ENCODE measurements at regions not wholly inside any gene's neighbourhood (a gene's known extent, or its start where the extent isn't known, plus 50 kb on each side); places are given as distances from the start of the nearest gene placed in this dataset.

DNA sequence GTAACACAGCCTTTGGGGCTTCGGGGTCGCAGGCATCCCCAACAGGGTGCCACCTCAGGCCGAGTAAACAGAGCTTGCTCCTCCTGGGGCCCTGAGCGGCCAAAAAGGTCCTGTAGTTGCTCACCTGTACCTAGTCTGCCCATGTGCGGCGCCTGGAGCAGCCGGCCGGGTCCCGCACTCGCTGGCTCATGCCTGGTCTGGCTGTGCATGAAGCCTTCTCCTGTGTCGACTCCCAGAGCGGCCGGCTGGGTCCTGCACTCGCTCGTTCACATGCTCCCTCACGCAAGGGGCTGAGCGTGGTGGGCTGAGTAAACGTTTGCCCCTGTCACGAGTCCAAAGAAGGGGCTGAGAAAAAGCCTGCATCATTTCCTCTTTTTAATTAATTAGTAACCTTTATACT, 162.4 kb upstream of the TUT7 start:
- H3K36me3 ChIP-seq: no peaks in the 10 kb centered on the region
- no peaks in the 10 kb centered on the region for H3K4me1 ChIP-seq
- H3K9me3 ChIP-seq: no peaks in the 10 kb centered on the region
- no peaks in the 10 kb centered on the region for H3K27me3 ChIP-seq (replicated peaks in 1 of 7)
- intact Hi-C loops (cut with DNase I; ENCODE audit: low total_unique reads): no loop called here
- TF ChIP-seq POLR2A (IDR thresholded peaks at IDR 0.05) (no peak), POLR2AphosphoS5 (IDR thresholded peaks at IDR 0.05) (no peak)
- TF ChIP-seq, protein P1, sequence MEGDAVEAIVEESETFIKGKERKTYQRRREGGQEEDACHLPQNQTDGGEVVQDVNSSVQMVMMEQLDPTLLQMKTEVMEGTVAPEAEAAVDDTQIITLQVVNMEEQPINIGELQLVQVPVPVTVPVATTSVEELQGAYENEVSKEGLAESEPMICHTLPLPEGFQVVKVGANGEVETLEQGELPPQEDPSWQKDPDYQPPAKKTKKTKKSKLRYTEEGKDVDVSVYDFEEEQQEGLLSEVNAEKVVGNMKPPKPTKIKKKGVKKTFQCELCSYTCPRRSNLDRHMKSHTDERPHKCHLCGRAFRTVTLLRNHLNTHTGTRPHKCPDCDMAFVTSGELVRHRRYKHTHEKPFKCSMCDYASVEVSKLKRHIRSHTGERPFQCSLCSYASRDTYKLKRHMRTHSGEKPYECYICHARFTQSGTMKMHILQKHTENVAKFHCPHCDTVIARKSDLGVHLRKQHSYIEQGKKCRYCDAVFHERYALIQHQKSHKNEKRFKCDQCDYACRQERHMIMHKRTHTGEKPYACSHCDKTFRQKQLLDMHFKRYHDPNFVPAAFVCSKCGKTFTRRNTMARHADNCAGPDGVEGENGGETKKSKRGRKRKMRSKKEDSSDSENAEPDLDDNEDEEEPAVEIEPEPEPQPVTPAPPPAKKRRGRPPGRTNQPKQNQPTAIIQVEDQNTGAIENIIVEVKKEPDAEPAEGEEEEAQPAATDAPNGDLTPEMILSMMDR (IDR thresholded peaks at IDR 0.05 in 8 of 11, conservative IDR thresholded peaks at IDR 0.05 in 3 of 11): no peak
- H3K4me3 ChIP-seq: no peak overlapping the region
- WGBS, 5 donors: 86 to 92% (median 88%) methylated on average over 11 to 19 of the region's 19 CpGs
- no peak overlapping the region for H3K27ac ChIP-seq
- DNase-seq: no peak

DNA sequence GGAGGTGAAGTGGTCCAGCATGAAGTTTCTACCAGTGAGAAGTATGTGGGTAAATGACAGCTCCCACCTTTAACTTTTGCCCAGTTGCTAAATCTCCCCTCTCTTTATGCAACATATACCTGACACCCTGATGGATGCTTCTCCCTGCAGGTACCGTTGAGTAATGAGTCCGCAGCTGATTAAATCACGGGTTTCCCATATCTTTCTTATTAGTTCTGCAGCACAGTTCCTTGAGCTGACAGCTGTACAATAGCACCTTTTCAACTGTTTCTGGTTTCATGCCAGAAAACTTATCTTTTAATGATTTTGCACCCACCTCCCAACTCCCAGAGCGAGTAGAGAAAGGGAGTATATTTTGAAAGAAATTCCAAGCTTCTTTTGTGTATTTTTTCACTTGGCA, 161.0 kb upstream of the TUT7 start:
- no peaks in the 10 kb centered on the region for H3K9me3 ChIP-seq
- no peak overlapping the region for H3K4me3 ChIP-seq
- TF ChIP-seq POLR2A (IDR thresholded peaks at IDR 0.05) (no peak), POLR2AphosphoS5 (IDR thresholded peaks at IDR 0.05) (no peak)
- TF ChIP-seq, protein P1 (IDR thresholded peaks at IDR 0.05 in 8 of 11, conservative IDR thresholded peaks at IDR 0.05 in 3 of 11): no peak
- no peaks in the 10 kb centered on the region for H3K27me3 ChIP-seq (replicated peaks in 1 of 7)
- 67 to 78% (median 74%) methylated on average over 4 of the region's 4 CpGs for WGBS, 5 donors
- intact Hi-C loops (cut with DNase I; ENCODE audit: low total_unique reads): no loop called here
- DNase-seq: no peak
- no peaks in the 10 kb centered on the region for H3K4me1 ChIP-seq
- H3K36me3 ChIP-seq: no peaks in the 10 kb centered on the region
- H3K27ac ChIP-seq: no peak overlapping the region

DNA sequence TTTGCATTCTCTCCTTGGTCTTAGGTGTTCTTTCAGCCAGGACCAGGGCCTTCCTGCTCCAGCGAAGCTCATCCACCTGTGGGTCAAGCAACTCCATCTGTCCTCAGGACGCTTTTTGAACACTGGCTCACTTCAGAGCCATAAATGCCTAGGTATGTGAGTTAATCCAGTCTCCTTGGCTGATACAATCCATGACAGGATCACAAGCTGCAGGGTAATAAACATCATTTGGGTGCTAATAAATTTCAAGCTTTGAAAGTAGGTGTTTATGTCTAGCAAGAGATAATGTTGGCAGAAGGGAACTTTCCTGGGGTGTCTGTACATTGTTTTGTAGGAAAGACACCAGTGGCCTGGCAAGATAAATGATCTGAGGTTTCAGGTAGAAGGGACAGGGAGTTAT, 159.2 kb upstream of the TUT7 start:
- no peaks in the 10 kb centered on the region for H3K9me3 ChIP-seq
- H3K4me3 ChIP-seq: no peak overlapping the region
- no peaks in the 10 kb centered on the region for H3K27me3 ChIP-seq (replicated peaks in 1 of 7)
- no peak for DNase-seq
- intact Hi-C loops (cut with DNase I; ENCODE audit: low total_unique reads): no loop called here
- no peaks in the 10 kb centered on the region for H3K4me1 ChIP-seq
- H3K36me3 ChIP-seq: no peaks in the 10 kb centered on the region
- TF ChIP-seq, protein P1 (IDR thresholded peaks at IDR 0.05 in 8 of 11, conservative IDR thresholded peaks at IDR 0.05 in 3 of 11): no peak
- TF ChIP-seq POLR2A (IDR thresholded peaks at IDR 0.05) (no peak), POLR2AphosphoS5 (IDR thresholded peaks at IDR 0.05) (no peak)
- 76 to 93% (median 82%) methylated on average over 2 of the region's 2 CpGs for WGBS, 5 donors
- H3K27ac ChIP-seq: no peak overlapping the region

DNA sequence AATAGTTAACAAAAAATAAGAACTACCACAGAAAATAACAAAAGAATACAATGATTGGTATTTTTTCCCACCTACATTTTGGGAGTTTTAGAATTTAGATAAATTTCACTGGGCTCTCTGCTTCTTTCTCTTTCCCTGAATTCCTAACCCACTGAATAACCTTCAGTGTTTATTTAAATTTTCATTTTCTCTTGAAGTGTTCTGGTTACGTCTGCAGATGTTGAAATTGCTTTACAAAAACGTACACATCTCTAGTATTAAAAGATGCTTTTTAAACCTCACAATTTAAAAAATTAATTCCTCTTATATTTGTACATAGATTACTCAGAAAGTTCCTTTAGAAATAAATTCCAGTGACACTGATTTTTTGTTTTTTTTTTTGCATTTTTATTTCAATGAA, 158.7 kb upstream of the TUT7 start:
- H3K9me3 ChIP-seq: no peaks in the 10 kb centered on the region
- H3K27ac ChIP-seq: no peak overlapping the region
- H3K36me3 ChIP-seq: no peaks in the 10 kb centered on the region
- TF ChIP-seq, protein P1 (IDR thresholded peaks at IDR 0.05 in 8 of 11, conservative IDR thresholded peaks at IDR 0.05 in 3 of 11): no peak
- TF ChIP-seq POLR2A (IDR thresholded peaks at IDR 0.05): no peak
- TF ChIP-seq POLR2AphosphoS5 (IDR thresholded peaks at IDR 0.05): no peak
- intact Hi-C loops (cut with DNase I; ENCODE audit: low total_unique reads): no loop called here
- WGBS, 5 donors: 77 to 93% (median 83%) methylated on average over 2 of the region's 2 CpGs
- H3K4me1 ChIP-seq: no peaks in the 10 kb centered on the region
- no peaks in the 10 kb centered on the region for H3K27me3 ChIP-seq (replicated peaks in 1 of 7)
- DNase-seq: no peak
- no peak overlapping the region for H3K4me3 ChIP-seq

Data from spleen (tissue), 11 donors.